Testis (tissue), 2 donors: ENCODE measurements at regions not wholly inside any gene's neighbourhood (a gene's known extent, or its start where the extent isn't known, plus 50 kb on each side); places are given as distances from the start of the nearest gene placed in this dataset.

Source experiments
- DNase-seq: peaks from one replicate; pipeline ENCODE4 v3.0.0-alpha.2; 2019
- H3K27ac ChIP-seq, 2 donors: fragments of 200-600 bp; sonication (generic); one replicate each; pipeline ENCODE4 v1.5.1; 2019
- H3K27me3 ChIP-seq: fragments of 200-600 bp; sonication (generic); one replicate; pipeline ENCODE4 v1.5.1; 2019
- H3K36me3 ChIP-seq: fragments of 200-600 bp; sonication (generic); one replicate; pipeline ENCODE4 v1.5.1; 2017; ENCODE audit warnings: low read depth; ENCODE audit errors: missing control alignments
- H3K4me1 ChIP-seq: fragments of 200-600 bp; sonication (generic); one replicate; pipeline ENCODE4 v1.5.1; 2019
- H3K4me3 ChIP-seq, 2 donors: fragments of 200-600 bp; sonication (generic); one replicate each; pipeline ENCODE4 v1.5.1; 2017 to 2019
- H3K9me3 ChIP-seq: fragments of 200-600 bp; sonication (generic); one replicate; pipeline ENCODE4 v1.5.1; 2017
- POLR2A ChIP-seq: fragments of 450-650 bp; IDR thresholded peaks from one replicate; pipeline ENCODE4 v1.6.1; 2017; ENCODE audit warnings: antibody characterized with exemption, mild to moderate bottlenecking, moderate library complexity
- WGBS, 2 donors: methylation state at CpG; one replicate each; pipeline ENCODE4 v1.1.5; 2018; 5-methylcytosine and 5-hydroxymethylcytosine counted together
- intact Hi-C: fragments of 100-400 bp; cut with DNase I; formaldehyde crosslinking; loops from one replicate; pipeline ENCODE4 v1.15.1; 2023; ENCODE audit warnings: low total_unique reads
- TF ChIP-seq, protein P1 (sequence below), 3 experiments: fragments of 450-650 bp in 2 of 3; fragments of 200-600 bp in 1 of 3; sonication (generic) in 1 of 3; IDR thresholded peaks; one replicate each; pipeline ENCODE4 v1.5.1; 2016 to 2019; ENCODE audit warnings: antibody characterized with exemption in 3 of 3, mild to moderate bottlenecking in 2 of 3, moderate library complexity in 1 of 3

DNA sequence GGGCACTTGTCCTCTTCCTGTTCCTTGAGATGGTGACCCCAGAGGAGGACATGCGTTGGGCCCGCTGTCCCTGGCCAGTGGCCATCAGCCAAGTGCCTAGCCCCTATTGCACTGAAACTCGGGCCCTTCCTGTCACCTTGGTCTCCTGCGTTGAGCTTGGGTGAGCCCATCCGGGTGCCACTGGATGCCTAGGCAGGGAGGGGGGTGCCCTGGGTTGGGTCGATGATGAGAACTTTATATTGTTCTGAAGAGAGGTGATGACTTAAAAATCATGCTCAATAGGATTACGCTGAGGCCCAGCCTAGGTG, 221.8 kb downstream of the SNRPN start:
- DNase-seq, result no peak
- no peak overlapping the region for H3K4me3 ChIP-seq
- H3K9me3 ChIP-seq, result no peaks in the 10 kb centered on the region
- intact Hi-C loops, result no loop called here
- H3K4me1 ChIP-seq, result no peaks in the 10 kb centered on the region
- 91 to 92% methylated on average over 2 to 7 of the region's 7 CpGs for WGBS, 2 donors
- H3K36me3 ChIP-seq, result no peaks in the 10 kb centered on the region
- H3K27me3 ChIP-seq, result no peaks in the 10 kb centered on the region
- TF ChIP-seq POLR2A, result no peak
- TF ChIP-seq, protein P1, sequence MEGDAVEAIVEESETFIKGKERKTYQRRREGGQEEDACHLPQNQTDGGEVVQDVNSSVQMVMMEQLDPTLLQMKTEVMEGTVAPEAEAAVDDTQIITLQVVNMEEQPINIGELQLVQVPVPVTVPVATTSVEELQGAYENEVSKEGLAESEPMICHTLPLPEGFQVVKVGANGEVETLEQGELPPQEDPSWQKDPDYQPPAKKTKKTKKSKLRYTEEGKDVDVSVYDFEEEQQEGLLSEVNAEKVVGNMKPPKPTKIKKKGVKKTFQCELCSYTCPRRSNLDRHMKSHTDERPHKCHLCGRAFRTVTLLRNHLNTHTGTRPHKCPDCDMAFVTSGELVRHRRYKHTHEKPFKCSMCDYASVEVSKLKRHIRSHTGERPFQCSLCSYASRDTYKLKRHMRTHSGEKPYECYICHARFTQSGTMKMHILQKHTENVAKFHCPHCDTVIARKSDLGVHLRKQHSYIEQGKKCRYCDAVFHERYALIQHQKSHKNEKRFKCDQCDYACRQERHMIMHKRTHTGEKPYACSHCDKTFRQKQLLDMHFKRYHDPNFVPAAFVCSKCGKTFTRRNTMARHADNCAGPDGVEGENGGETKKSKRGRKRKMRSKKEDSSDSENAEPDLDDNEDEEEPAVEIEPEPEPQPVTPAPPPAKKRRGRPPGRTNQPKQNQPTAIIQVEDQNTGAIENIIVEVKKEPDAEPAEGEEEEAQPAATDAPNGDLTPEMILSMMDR (IDR thresholded peaks at IDR 0.05), result no peak
- H3K27ac ChIP-seq, result no peak overlapping the region

GRCh38 chr15:25176991-25177954, 222.5 kb downstream of the SNRPN start:
- TF ChIP-seq POLR2A, result no peak
- TF ChIP-seq, protein P1 (IDR thresholded peaks at IDR 0.05), result no peak
- Histone ChIP-seq H3K4me1 (no peaks in the 10 kb centered on the region), H3K36me3 (no peaks in the 10 kb centered on the region), H3K27ac (no peak overlapping the region), H3K9me3 (no peaks in the 10 kb centered on the region), H3K4me3 (no peak overlapping the region), H3K27me3 (no peaks in the 10 kb centered on the region)
- DNase-seq, result peak; percentile 8
- 80 to 83% methylated on average over 8 to 19 of the region's 21 CpGs for WGBS, 2 donors
- intact Hi-C loops, result no loop called here

DNA sequence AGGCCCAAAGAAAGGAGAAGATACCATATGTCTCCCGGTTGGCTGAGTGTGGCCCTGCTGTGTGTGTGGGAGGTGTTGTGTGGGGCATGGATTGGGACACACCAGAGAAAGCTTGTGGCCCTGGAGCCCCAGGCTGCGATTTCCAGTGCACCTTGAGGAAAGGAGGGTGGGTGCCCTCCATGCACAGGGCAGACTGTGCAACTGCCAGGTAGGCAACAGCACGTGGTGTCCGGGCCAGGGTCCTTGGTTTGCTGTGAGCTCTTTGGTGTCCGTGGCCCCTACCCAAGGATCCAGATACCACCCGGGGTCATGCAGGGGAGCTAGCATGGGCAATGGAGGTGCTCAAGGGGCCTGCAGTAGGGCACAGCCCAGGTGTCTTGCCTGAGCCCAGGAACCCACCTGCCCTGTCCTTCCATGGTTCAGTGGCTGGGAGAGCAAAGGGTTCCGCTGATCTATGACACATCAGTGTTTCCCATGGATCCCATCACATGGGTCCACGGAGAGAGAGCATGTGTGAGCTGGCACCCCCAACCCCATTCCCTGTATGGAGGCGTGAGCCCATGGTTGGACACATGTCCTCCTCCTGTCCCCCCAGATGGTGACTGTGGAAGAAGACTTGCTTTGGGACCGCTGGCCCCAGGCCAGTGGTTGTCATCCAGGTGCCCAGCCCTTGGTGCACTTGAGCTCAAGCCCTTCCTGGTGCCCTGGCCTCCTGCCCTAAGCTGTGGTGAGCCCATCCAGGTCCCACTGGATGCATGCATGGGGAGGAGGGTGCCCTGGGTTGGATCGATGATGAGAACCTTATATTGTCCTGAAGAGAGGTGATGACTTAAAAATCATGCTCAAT, 223.4 kb downstream of the SNRPN start:
- WGBS, 2 donors, result 73% methylated on average over 11 of the region's 11 CpGs; no CpG with 5 or more reads in 1 of the 2 donors

GRCh38 chr15:25178835-25179672, 224.3 kb downstream of the SNRPN start:
- DNase-seq, result peak; percentile 4
- no peaks in the 10 kb centered on the region for H3K4me1 ChIP-seq
- H3K36me3 ChIP-seq, result no peaks in the 10 kb centered on the region
- TF ChIP-seq POLR2A, result no peak
- TF ChIP-seq, protein P1 (IDR thresholded peaks at IDR 0.05), result no peak
- intact Hi-C loops, result no loop called here
- no peak overlapping the region for H3K4me3 ChIP-seq
- no peaks in the 10 kb centered on the region for H3K27me3 ChIP-seq
- no peak overlapping the region for H3K27ac ChIP-seq
- WGBS, 2 donors, result 75% methylated on average over 16 of the region's 17 CpGs; no CpG with 5 or more reads in 1 of the 2 donors
- H3K9me3 ChIP-seq, result no peaks in the 10 kb centered on the region

More for the DNA sequence above, 223.4 kb downstream of the SNRPN start:
- no peak overlapping the region for H3K27ac ChIP-seq
- no peaks in the 10 kb centered on the region for H3K36me3 ChIP-seq
- H3K4me3 ChIP-seq, result no peak overlapping the region
- intact Hi-C loops, result no loop called here
- TF ChIP-seq, protein P1 (IDR thresholded peaks at IDR 0.05), result no peak
- peak; percentile 8 for DNase-seq
- H3K27me3 ChIP-seq, result no peaks in the 10 kb centered on the region
- no peaks in the 10 kb centered on the region for H3K9me3 ChIP-seq
- no peaks in the 10 kb centered on the region for H3K4me1 ChIP-seq
